ENCODE measurements at regions not wholly inside any gene's neighbourhood (a gene's known extent, or its start where the extent isn't known, plus 50 kb on each side); places are given as distances from the start of the nearest gene placed in this dataset.
"Not testable (repeated sequence)": the region's sequence is repeated elsewhere in the genome, so short reads cannot be mapped to it uniquely, and the experiment has no call there.

GRCh38 chr7:50251765-50252164 is 52.8 kb upstream of the IKZF1 start:
- Histone ChIP-seq H3F3A (ENCODE audit: low read depth) (no peaks in the 10 kb centered on the region), H3K79me2 (ENCODE audit: low read depth) (no peaks in the 10 kb centered on the region)
- no peaks in the 10 kb centered on the region for H3K4me1 Mint-ChIP-seq

GRCh38 chr7:50246551-50246950 is 58.0 kb upstream of the IKZF1 start:
- H3K36me3 Mint-ChIP-seq: no peaks in the 10 kb centered on the region
- Histone ChIP-seq H3K4me1 (no peaks in the 10 kb centered on the region), H3K9me3 (ENCODE audit: low read depth) (no peaks in the 10 kb centered on the region), H2AFZ (replicated peaks) (no peak overlapping the region), H3K79me2 (ENCODE audit: low read depth) (no peaks in the 10 kb centered on the region), H3K4me3 (no peak overlapping the region), H4K20me1 (ENCODE audit: low read depth) (no peaks in the 10 kb centered on the region), H3K36me3 (no peaks in the 10 kb centered on the region), H3K27me3 (no peaks in the 10 kb centered on the region), H3K27ac (no peak overlapping the region), H3K9ac (no peak overlapping the region), H3K4me2 (no peak overlapping the region), H3F3A (ENCODE audit: low read depth) (no peaks in the 10 kb centered on the region)
- DNase-seq (ENCODE audit: low spot score): no peak
- H3K27me3 Mint-ChIP-seq (ENCODE audit: insufficient read depth, low read depth): no peaks in the 10 kb centered on the region
- H3K27ac Mint-ChIP-seq: no peak overlapping the region
- H3K4me1 Mint-ChIP-seq: no peaks in the 10 kb centered on the region
- peaks cover 12% of the 10 kb centered on the region for H3K9me3 Mint-ChIP-seq
- TF ChIP-seq EZH2phosphoT487 (IDR thresholded peaks at IDR 0.05) (no peak), EZH2 (IDR thresholded peaks at IDR 0.05) (no peak), CTCF (IDR thresholded peaks at IDR 0.05) (no peak)
- no peak overlapping the region for H3K4me3 Mint-ChIP-seq

More at GRCh38 chr7:50251765-50252164, 52.8 kb upstream of the IKZF1 start:
- Mint-ChIP-seq H3K27ac (no peak overlapping the region), H3K36me3 (no peaks in the 10 kb centered on the region), H3K9me3 (peaks cover under 1% of the 10 kb centered on the region), H3K27me3 (ENCODE audit: insufficient read depth, low read depth) (no peaks in the 10 kb centered on the region), H3K4me3 (no peak overlapping the region)
- TF ChIP-seq EZH2phosphoT487 (IDR thresholded peaks at IDR 0.05) (no peak), EZH2 (IDR thresholded peaks at IDR 0.05) (no peak), CTCF (IDR thresholded peaks at IDR 0.05) (no peak)
- H3K27me3 ChIP-seq: no peaks in the 10 kb centered on the region
- no peaks in the 10 kb centered on the region for H3K36me3 ChIP-seq
- H3K4me3 ChIP-seq: no peak overlapping the region
- no peaks in the 10 kb centered on the region for H4K20me1 ChIP-seq (ENCODE audit: low read depth)
- no peak overlapping the region for H3K27ac ChIP-seq
- no peaks in the 10 kb centered on the region for H3K4me1 ChIP-seq
- DNase-seq (ENCODE audit: low spot score): no peak
- no peak overlapping the region for H3K9ac ChIP-seq
- H2AFZ ChIP-seq (replicated peaks): no peak overlapping the region
- H3K4me2 ChIP-seq: no peak overlapping the region
- no peaks in the 10 kb centered on the region for H3K9me3 ChIP-seq (ENCODE audit: low read depth)

- not testable (repeated sequence) for H3K4me3 Mint-ChIP-seq; H4K20me1 ChIP-seq (ENCODE audit: low read depth); H3K27ac Mint-ChIP-seq; H3K27me3 Mint-ChIP-seq (ENCODE audit: insufficient read depth, low read depth); H3K27me3 ChIP-seq; H3K79me2 ChIP-seq (ENCODE audit: low read depth); H3K36me3 ChIP-seq; DNase-seq (ENCODE audit: low spot score); H3K4me1 Mint-ChIP-seq; H2AFZ ChIP-seq (replicated peaks); H3K36me3 Mint-ChIP-seq; H3K9ac ChIP-seq; H3K4me2 ChIP-seq; H3F3A ChIP-seq (ENCODE audit: low read depth); H3K4me1 ChIP-seq; H3K4me3 ChIP-seq; H3K9me3 ChIP-seq (ENCODE audit: low read depth); H3K27ac ChIP-seq
- H3K9me3 Mint-ChIP-seq: peaks cover 22% of the 10 kb centered on the region
Measured at GRCh38 chr7:50242111-50242510, 62.4 kb upstream of the IKZF1 start.

- not testable (repeated sequence) for H3K27ac ChIP-seq; H4K20me1 ChIP-seq (ENCODE audit: low read depth); DNase-seq (ENCODE audit: low spot score)
Measured at GRCh38 chr7:50240699-50241098, 63.8 kb upstream of the IKZF1 start.

More at GRCh38 chr7:50240699-50241098, 63.8 kb upstream of the IKZF1 start:
- peaks cover 17% of the 10 kb centered on the region for H3K9me3 Mint-ChIP-seq
- not testable (repeated sequence) for H3K79me2 ChIP-seq (ENCODE audit: low read depth); H3F3A ChIP-seq (ENCODE audit: low read depth); H3K4me3 ChIP-seq; H3K27me3 ChIP-seq; H3K27me3 Mint-ChIP-seq (ENCODE audit: insufficient read depth, low read depth); H3K4me1 Mint-ChIP-seq; H3K36me3 Mint-ChIP-seq; H3K4me3 Mint-ChIP-seq; H3K9me3 ChIP-seq (ENCODE audit: low read depth); H3K27ac Mint-ChIP-seq; H3K9ac ChIP-seq; H3K4me1 ChIP-seq; H2AFZ ChIP-seq (replicated peaks); H3K4me2 ChIP-seq; H3K36me3 ChIP-seq
